ENCODE measurements at regions not wholly inside any gene's neighbourhood (a gene's known extent, or its start where the extent isn't known, plus 50 kb on each side); places are given as distances from the start of the nearest gene placed in this dataset.
"Not testable (repeated sequence)": the region's sequence is repeated elsewhere in the genome, so short reads cannot be mapped to it uniquely, and the experiment has no call there.

DNA sequence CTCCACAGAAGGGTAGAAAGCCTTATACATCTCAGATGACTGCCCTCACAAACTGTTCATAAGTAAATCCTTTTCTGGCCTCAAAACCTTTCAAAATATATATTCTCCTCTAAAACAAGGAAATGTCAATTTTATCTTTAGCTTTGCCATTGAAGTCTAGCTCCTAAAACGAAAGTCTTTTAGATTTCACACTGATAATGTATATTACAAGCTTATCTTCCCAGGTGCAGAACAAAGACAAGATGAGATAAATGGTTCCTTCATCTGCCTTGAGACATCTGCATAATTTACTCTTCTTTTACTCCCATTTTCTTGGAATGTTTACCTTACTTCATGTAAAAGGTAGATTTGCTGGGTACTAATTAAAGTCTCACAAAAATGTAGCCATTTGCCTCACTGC is 257.1 kb downstream of the SYT10 start:
- Histone ChIP-seq H3K9me3 (no peaks in the 10 kb centered on the region), H3K36me3 (no peaks in the 10 kb centered on the region), H3K27ac (no peak overlapping the region), H3K27me3 (no peaks in the 10 kb centered on the region), H3K4me1 (no peaks in the 10 kb centered on the region), H3K4me3 (no peak overlapping the region)
- no peak for DNase-seq (ENCODE audit: low spot score in 2 of 2)
- no peak for TF ChIP-seq POLR2AphosphoS5 (IDR thresholded peaks at IDR 0.05)
- no peak for TF ChIP-seq POLR2A (IDR thresholded peaks at IDR 0.05)
- TF ChIP-seq, protein P1, sequence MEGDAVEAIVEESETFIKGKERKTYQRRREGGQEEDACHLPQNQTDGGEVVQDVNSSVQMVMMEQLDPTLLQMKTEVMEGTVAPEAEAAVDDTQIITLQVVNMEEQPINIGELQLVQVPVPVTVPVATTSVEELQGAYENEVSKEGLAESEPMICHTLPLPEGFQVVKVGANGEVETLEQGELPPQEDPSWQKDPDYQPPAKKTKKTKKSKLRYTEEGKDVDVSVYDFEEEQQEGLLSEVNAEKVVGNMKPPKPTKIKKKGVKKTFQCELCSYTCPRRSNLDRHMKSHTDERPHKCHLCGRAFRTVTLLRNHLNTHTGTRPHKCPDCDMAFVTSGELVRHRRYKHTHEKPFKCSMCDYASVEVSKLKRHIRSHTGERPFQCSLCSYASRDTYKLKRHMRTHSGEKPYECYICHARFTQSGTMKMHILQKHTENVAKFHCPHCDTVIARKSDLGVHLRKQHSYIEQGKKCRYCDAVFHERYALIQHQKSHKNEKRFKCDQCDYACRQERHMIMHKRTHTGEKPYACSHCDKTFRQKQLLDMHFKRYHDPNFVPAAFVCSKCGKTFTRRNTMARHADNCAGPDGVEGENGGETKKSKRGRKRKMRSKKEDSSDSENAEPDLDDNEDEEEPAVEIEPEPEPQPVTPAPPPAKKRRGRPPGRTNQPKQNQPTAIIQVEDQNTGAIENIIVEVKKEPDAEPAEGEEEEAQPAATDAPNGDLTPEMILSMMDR (IDR thresholded peaks at IDR 0.05): no peak
- intact Hi-C loops (cut with DNase I; ENCODE audit: low total_unique reads): no loop called here

DNA sequence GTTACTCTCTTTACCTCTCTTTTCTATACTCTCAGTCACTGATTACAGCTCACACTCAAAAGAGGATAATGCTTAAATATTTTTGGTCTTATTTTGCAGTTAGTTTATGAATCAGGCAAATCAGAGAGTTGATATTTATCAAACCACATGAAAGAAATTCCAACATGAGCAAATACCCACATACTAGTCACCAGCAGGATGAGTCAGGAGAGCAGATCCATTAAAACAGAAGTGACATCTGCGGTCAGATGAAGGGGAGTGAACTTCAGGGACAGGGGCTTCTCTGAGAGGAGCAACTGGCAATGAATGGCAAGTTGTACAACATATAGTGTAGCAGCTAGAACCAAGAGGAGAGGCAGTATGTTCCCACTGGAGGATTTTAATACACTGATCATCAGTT is 258.7 kb downstream of the SYT10 start:
- intact Hi-C loops (cut with DNase I; ENCODE audit: low total_unique reads): no loop called here
- TF ChIP-seq, protein P1 (IDR thresholded peaks at IDR 0.05): no peak
- TF ChIP-seq POLR2AphosphoS5 (IDR thresholded peaks at IDR 0.05): no peak
- TF ChIP-seq POLR2A (IDR thresholded peaks at IDR 0.05): no peak
- no peaks in the 10 kb centered on the region for H3K4me1 ChIP-seq

DNA sequence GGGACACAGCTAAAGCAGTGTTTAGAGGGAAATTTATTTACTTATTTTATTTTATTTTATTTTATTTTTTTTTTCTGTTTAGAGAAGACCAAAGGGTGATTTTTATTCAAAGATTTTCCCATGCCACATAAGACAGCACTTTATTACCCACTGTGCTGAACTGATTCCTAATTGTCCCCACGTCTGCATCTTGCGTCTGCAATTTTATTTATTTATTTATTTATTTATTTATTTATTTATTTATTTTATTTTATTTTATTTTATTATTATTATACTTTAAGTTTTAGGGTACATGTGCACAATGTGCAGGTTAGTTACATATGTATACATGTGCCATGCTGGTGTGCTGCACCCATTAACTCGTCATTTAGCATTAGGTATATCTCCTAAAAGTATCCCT is 269.7 kb upstream of the PKP2 start:
- H3K27me3 ChIP-seq; H3K9me3 ChIP-seq; intact Hi-C loops (cut with DNase I; ENCODE audit: low total_unique reads); H3K27ac ChIP-seq; DNase-seq (ENCODE audit: low spot score in 2 of 2); H3K4me3 ChIP-seq; H3K36me3 ChIP-seq; H3K4me1 ChIP-seq: not testable (repeated sequence)

More for the DNA sequence above, 258.7 kb downstream of the SYT10 start:
- no peak for DNase-seq (ENCODE audit: low spot score in 2 of 2)
- Histone ChIP-seq H3K27ac (no peak overlapping the region), H3K36me3 (no peaks in the 10 kb centered on the region), H3K4me3 (no peak overlapping the region), H3K27me3 (no peaks in the 10 kb centered on the region), H3K9me3 (no peaks in the 10 kb centered on the region)

DNA sequence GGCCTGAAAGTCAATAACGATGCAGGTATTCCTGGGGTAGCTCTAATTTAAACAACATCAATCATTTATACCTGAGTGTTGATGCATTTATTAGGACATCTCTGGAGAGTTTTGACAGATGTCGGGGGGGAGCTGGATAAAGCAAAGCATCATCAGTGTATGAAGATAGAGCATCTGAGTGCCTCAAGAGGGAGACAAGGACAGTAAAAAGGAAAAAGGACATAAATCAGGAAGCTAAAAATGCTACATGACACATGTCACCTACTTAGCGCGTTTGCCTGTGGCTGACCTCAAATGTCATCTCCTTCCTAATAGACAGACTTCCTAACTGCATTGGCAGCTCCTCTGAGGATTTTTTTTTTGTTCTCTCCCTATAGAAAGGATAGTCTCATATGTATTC is 259.5 kb upstream of the PKP2 start:
- TF ChIP-seq, protein P1 (IDR thresholded peaks at IDR 0.05): no peak
- no peak for TF ChIP-seq POLR2A (IDR thresholded peaks at IDR 0.05)
- TF ChIP-seq POLR2AphosphoS5 (IDR thresholded peaks at IDR 0.05): no peak
- intact Hi-C loops (cut with DNase I; ENCODE audit: low total_unique reads): no loop called here
- no peaks in the 10 kb centered on the region for H3K27me3 ChIP-seq
- H3K4me1 ChIP-seq: no peaks in the 10 kb centered on the region
- H3K9me3 ChIP-seq: peaks cover 0 to 3% of the 10 kb centered on the region in 2 donors
- no peaks in the 10 kb centered on the region for H3K36me3 ChIP-seq
- H3K27ac ChIP-seq: no peak overlapping the region
- no peak for DNase-seq (ENCODE audit: low spot score in 2 of 2)
- H3K4me3 ChIP-seq: no peak overlapping the region

DNA sequence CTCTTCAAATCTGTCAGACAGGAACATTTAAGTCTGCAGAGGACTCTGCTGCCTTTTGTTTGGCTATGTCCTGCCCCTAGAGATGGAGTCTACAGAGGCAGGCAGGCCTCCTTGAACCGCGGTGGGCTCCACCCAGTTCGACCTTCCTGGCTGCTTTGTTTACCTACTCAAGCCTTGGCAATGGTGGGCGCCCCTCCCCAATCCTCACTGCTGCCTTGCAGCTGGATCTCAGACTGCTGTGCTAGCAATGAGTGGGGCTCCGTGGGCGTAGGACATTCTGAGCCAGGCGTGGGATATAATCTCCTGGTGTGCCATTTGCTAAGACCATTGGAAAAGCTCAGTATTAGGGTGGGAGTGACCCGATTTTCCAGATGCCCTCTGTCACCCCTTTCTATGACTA is 250.7 kb upstream of the PKP2 start:
- H3K36me3 ChIP-seq; DNase-seq (ENCODE audit: low spot score in 2 of 2); H3K4me1 ChIP-seq; H3K27ac ChIP-seq; H3K27me3 ChIP-seq; H3K4me3 ChIP-seq; H3K9me3 ChIP-seq: not testable (repeated sequence)
- intact Hi-C loops (cut with DNase I; ENCODE audit: low total_unique reads): loop anchor here (5.0 kb wide), 1 partner anchor 1135 kb away; no protein-coding TSS in a partner anchor

DNA sequence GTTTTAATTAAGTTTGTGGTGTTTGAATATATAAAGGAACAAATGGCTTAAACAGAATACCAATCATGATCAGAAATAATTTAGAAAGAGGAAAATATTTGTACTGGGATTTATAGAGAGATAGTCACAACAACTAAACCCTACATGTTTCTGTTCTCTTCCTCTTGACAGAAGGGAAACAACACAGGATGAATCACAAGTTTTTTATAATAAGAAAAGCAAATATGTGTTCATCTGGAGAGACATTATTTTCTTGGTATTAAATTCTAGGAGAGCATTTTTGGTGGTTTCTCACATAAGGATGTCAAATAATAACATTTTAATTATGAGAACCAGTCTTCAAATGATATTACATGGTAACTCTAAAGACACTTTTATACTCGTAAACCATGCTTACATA is 232.9 kb upstream of the PKP2 start:
- H3K4me3 ChIP-seq: no peak overlapping the region
- no peak for TF ChIP-seq POLR2A (IDR thresholded peaks at IDR 0.05)
- TF ChIP-seq, protein P1 (IDR thresholded peaks at IDR 0.05): no peak
- H3K27me3 ChIP-seq: no peaks in the 10 kb centered on the region
- no peak overlapping the region for H3K27ac ChIP-seq
- H3K9me3 ChIP-seq: no peaks in the 10 kb centered on the region
- DNase-seq (ENCODE audit: low spot score in 2 of 2): no peak
- H3K36me3 ChIP-seq: no peaks in the 10 kb centered on the region
- intact Hi-C loops (cut with DNase I; ENCODE audit: low total_unique reads): no loop called here
- H3K4me1 ChIP-seq: no peaks in the 10 kb centered on the region
